GM23338 (cell line): ENCODE measurements at regions not wholly inside any gene's neighbourhood (a gene's known extent, or its start where the extent isn't known, plus 50 kb on each side); places are given as distances from the start of the nearest gene placed in this dataset.

Experiments used
- ATAC-seq: fragments of 200-7000 bp; cut with Tn5 transposase; 3 replicates; pipeline ENCODE4 v1.9.1; 2020
- DNase-seq: peaks from one replicate; pipeline ENCODE4 v3.0.0-alpha.2; 2015; ENCODE audit warnings: low spot score
- H2AFZ ChIP-seq: fragments of 200-600 bp; sonication (generic); 2 replicates; pipeline ENCODE4 v1.8.0; 2016; ENCODE audit warnings: antibody characterized with exemption, mild to moderate bottlenecking, moderate library complexity
- H3F3A ChIP-seq: fragments of 200-600 bp; sonication (generic); replicated peaks from 2 replicates; pipeline ENCODE4 v1.8.0; 2017; ENCODE audit warnings: antibody characterized with exemption, mixed run types, low read depth
- H3K27ac ChIP-seq: fragments of 200-600 bp; sonication (generic); 2 replicates; pipeline ENCODE4 v1.6.1; 2016; ENCODE audit warnings: low read depth
- H3K27me3 ChIP-seq: fragments of 200-600 bp; sonication (generic); 2 replicates; pipeline ENCODE4 v1.8.0; 2016; ENCODE audit warnings: mild to moderate bottlenecking, mixed run types, moderate library complexity; ENCODE audit not compliant: insufficient read depth
- H3K36me3 ChIP-seq: fragments of 200-600 bp; sonication (generic); 2 replicates; pipeline ENCODE4 v1.8.0; 2016; ENCODE audit warnings: mild to moderate bottlenecking; ENCODE audit not compliant: insufficient read depth
- H3K4me1 ChIP-seq: fragments of 200-600 bp; sonication (generic); 2 replicates; pipeline ENCODE4 v1.8.0; 2016; ENCODE audit warnings: mild to moderate bottlenecking, moderate library complexity; ENCODE audit not compliant: insufficient read depth
- H3K4me2 ChIP-seq: fragments of 200-600 bp; sonication (generic); 2 replicates; pipeline ENCODE4 v1.7.1; 2017; ENCODE audit warnings: mixed run types
- H3K4me3 ChIP-seq: fragments of 200-600 bp; sonication (generic); 2 replicates; pipeline ENCODE4 v1.6.1; 2016; ENCODE audit warnings: mixed run types
- H3K79me2 ChIP-seq: fragments of 200-600 bp; sonication (generic); replicated peaks from 2 replicates; pipeline ENCODE4 v1.8.0; 2017; ENCODE audit warnings: mild to moderate bottlenecking; ENCODE audit not compliant: insufficient read depth
- H3K9me2 ChIP-seq: fragments of 200-600 bp; sonication (generic); 2 replicates; pipeline ENCODE4 v1.8.0; 2017; ENCODE audit not compliant: insufficient read depth
- H4K20me1 ChIP-seq: fragments of 200-600 bp; sonication (generic); replicated peaks from 2 replicates; pipeline ENCODE4 v1.8.0; 2017; ENCODE audit warnings: mild to moderate bottlenecking; ENCODE audit not compliant: insufficient read depth
- H3K27ac Mint-ChIP-seq: 2 replicates; pipeline ENCODE4 v1.8.0; 2020; ENCODE audit warnings: inconsistent platforms, mild to moderate bottlenecking, moderate library complexity, mixed read lengths
- H3K27me3 Mint-ChIP-seq: 3 replicates; pipeline ENCODE4 v1.8.0; 2022; ENCODE audit warnings: low read depth, mild to moderate bottlenecking, moderate library complexity, mixed read lengths, inconsistent platforms; ENCODE audit not compliant: insufficient read depth, poor library complexity
- H3K36me3 Mint-ChIP-seq: 3 replicates; pipeline ENCODE4 v1.8.0; 2021; ENCODE audit warnings: low read depth, mild to moderate bottlenecking, inconsistent platforms, moderate library complexity, mixed read lengths
- H3K4me1 Mint-ChIP-seq: 3 replicates; pipeline ENCODE4 v1.8.0; 2020; ENCODE audit warnings: mild to moderate bottlenecking, inconsistent platforms, mixed read lengths
- H3K4me3 Mint-ChIP-seq: 3 replicates; pipeline ENCODE4 v1.8.0; 2021; ENCODE audit warnings: moderate library complexity, mild to moderate bottlenecking, inconsistent platforms, mixed read lengths
- H3K9me3 Mint-ChIP-seq: 3 replicates; pipeline ENCODE4 v1.8.0; 2020; ENCODE audit warnings: moderate library complexity, mild to moderate bottlenecking, inconsistent platforms, mixed read lengths
- CREB1 ChIP-seq: fragments of 250-450 bp; sonication (Bioruptor Pico); IDR thresholded peaks from 2 replicates; pipeline ENCODE4 v1.5.0; 2020; ENCODE audit warnings: low read depth, mild to moderate bottlenecking, moderate library complexity
- CTCF ChIP-seq, 2 experiments: fragments of 200-600 bp in 1 of 2; sonication (generic) in 1 of 2; conservative IDR thresholded peaks; 2 replicates each; pipeline versions ENCODE4 v1.5.1 to v1.6.1; 2016 to 2017; ENCODE audit warnings: antibody characterized with exemption in 2 of 2, low read depth in 2 of 2, mild to moderate bottlenecking in 2 of 2, moderate library complexity in 1 of 2
- EZH2 ChIP-seq: fragments of 200-600 bp; sonication (generic); IDR thresholded peaks from one replicate; pipeline ENCODE4 v1.8.0; 2017; ENCODE audit warnings: antibody characterized with exemption, mild to moderate bottlenecking, low read depth; ENCODE audit not compliant: unreplicated experiment
- POLR2AphosphoS5 ChIP-seq: IDR thresholded peaks from 2 replicates; pipeline ENCODE4 v1.6.1; 2016; ENCODE audit warnings: antibody characterized with exemption, low read depth
- REST ChIP-seq: IDR thresholded peaks from one replicate; pipeline ENCODE4 v1.6.1; 2018; ENCODE audit warnings: antibody characterized with exemption; ENCODE audit not compliant: unreplicated experiment
- STAT1 ChIP-seq: IDR thresholded peaks from one replicate; pipeline ENCODE4 v1.6.1; 2016; ENCODE audit warnings: antibody characterized with exemption; ENCODE audit not compliant: unreplicated experiment
- ZNF331 ChIP-seq: fragments of 250-450 bp; sonication (Bioruptor Pico); IDR thresholded peaks from 2 replicates; pipeline ENCODE4 v1.5.0; 2020; ENCODE audit warnings: low read depth, mild to moderate bottlenecking, moderate library complexity

- TF ChIP-seq POLR2AphosphoS5 = no peak
- TF ChIP-seq CREB1 (CRISPR knock-in tag) = no peak
- TF ChIP-seq CTCF (conservative IDR thresholded peaks at IDR 0.05; ENCODE audit: low read depth in 2 of 2) = no peak
- TF ChIP-seq STAT1 = no peak
Measured at GRCh38 chr20:22093122-22093521, 387.7 kb downstream of the PAX1 start (continued).

- no peaks in the 10 kb centered on the region for H3K4me1 ChIP-seq
- Mint-ChIP-seq H3K27me3 (no peaks in the 10 kb centered on the region), H3K9me3 (peaks cover 34% of the 10 kb centered on the region), H3K27ac (no peak overlapping the region), H3K36me3 (peaks cover 19% of the 10 kb centered on the region), H3K4me1 (no peaks in the 10 kb centered on the region), H3K4me3 (no peak overlapping the region)
- H3K9me2 ChIP-seq = no peaks in the 10 kb centered on the region
- H3K4me3 ChIP-seq = no peak overlapping the region
- no peaks in the 10 kb centered on the region; the same call in 1 of the 2 replicates for H3K36me3 ChIP-seq
- no peak overlapping the region for H3K4me2 ChIP-seq
- no peak for DNase-seq
- no peak overlapping the region for H3K27ac ChIP-seq
- no peaks in the 10 kb centered on the region for H3K79me2 ChIP-seq
- H4K20me1 ChIP-seq = no peaks in the 10 kb centered on the region
- no peaks in the 10 kb centered on the region for H3K27me3 ChIP-seq
- ATAC-seq = no peak
- TF ChIP-seq REST (no peak), ZNF331 (CRISPR knock-in tag) (no peak)
- H2AFZ ChIP-seq = no peak overlapping the region
- no peaks in the 10 kb centered on the region for H3F3A ChIP-seq
Measured at GRCh38 chr20:22088882-22089281, 383.4 kb downstream of the PAX1 start.

- H3K4me1 ChIP-seq = no peaks in the 10 kb centered on the region
- H3K4me3 ChIP-seq = no peak overlapping the region
- H3K79me2 ChIP-seq = no peaks in the 10 kb centered on the region
- H3K27ac Mint-ChIP-seq = no peak overlapping the region
- H3K9me2 ChIP-seq = no peaks in the 10 kb centered on the region
- DNase-seq = no peak
- no peak overlapping the region for H3K4me3 Mint-ChIP-seq
- H4K20me1 ChIP-seq = no peaks in the 10 kb centered on the region
- no peaks in the 10 kb centered on the region for H3F3A ChIP-seq
- H3K36me3 Mint-ChIP-seq = no peaks in the 10 kb centered on the region
- ATAC-seq = no peak
- H3K9me3 Mint-ChIP-seq = peaks cover 9% of the 10 kb centered on the region; the same call in 2 of the 3 replicates
- no peak overlapping the region for H3K4me2 ChIP-seq
- H3K4me1 Mint-ChIP-seq = no peaks in the 10 kb centered on the region
- TF ChIP-seq STAT1 = no peak
- TF ChIP-seq EZH2 = no peak
- no peak for TF ChIP-seq CTCF (conservative IDR thresholded peaks at IDR 0.05; ENCODE audit: low read depth in 2 of 2)
- H3K27me3 Mint-ChIP-seq = no peaks in the 10 kb centered on the region
- H3K27me3 ChIP-seq = no peaks in the 10 kb centered on the region
- H2AFZ ChIP-seq = no peak overlapping the region
- no peaks in the 10 kb centered on the region for H3K36me3 ChIP-seq
- H3K27ac ChIP-seq = no peak overlapping the region
Measured at GRCh38 chr20:22080985-22081384, 375.5 kb downstream of the PAX1 start.
